HL-60 (cell line): ENCODE measurements at regions not wholly inside any gene's neighbourhood (a gene's known extent, or its start where the extent isn't known, plus 50 kb on each side); places are given as distances from the start of the nearest gene placed in this dataset.

Source experiments
- GABPA ChIP-seq: IDR thresholded peaks from 2 replicates; pipeline ENCODE4 v1.6.1; 2012; ENCODE audit warnings: low read depth
- POLR2AphosphoS5 ChIP-seq: IDR thresholded peaks from 2 replicates; pipeline ENCODE4 v1.6.1; 2012; ENCODE audit warnings: low read depth
- REST ChIP-seq: IDR thresholded peaks from 2 replicates; pipeline ENCODE4 v1.6.1; 2012; ENCODE audit warnings: low read depth; ENCODE audit not compliant: insufficient replicate concordance
- SPI1 ChIP-seq: IDR thresholded peaks from 2 replicates; pipeline ENCODE4 v1.6.1; 2012; ENCODE audit warnings: low read depth, mild to moderate bottlenecking, borderline replicate concordance
- TF ChIP-seq, protein P1 (sequence below): IDR thresholded peaks from one replicate; pipeline ENCODE4 v1.5.1; 2011; ENCODE audit warnings: low read length, control low read depth, inconsistent platforms; ENCODE audit not compliant: insufficient read depth

- TF ChIP-seq, protein P1, sequence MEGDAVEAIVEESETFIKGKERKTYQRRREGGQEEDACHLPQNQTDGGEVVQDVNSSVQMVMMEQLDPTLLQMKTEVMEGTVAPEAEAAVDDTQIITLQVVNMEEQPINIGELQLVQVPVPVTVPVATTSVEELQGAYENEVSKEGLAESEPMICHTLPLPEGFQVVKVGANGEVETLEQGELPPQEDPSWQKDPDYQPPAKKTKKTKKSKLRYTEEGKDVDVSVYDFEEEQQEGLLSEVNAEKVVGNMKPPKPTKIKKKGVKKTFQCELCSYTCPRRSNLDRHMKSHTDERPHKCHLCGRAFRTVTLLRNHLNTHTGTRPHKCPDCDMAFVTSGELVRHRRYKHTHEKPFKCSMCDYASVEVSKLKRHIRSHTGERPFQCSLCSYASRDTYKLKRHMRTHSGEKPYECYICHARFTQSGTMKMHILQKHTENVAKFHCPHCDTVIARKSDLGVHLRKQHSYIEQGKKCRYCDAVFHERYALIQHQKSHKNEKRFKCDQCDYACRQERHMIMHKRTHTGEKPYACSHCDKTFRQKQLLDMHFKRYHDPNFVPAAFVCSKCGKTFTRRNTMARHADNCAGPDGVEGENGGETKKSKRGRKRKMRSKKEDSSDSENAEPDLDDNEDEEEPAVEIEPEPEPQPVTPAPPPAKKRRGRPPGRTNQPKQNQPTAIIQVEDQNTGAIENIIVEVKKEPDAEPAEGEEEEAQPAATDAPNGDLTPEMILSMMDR: no peak
- TF ChIP-seq POLR2AphosphoS5 (no peak), REST (no peak), GABPA (no peak), SPI1 (no peak)
These were observed 186.8 kb upstream of the IRX3 start for GRCh38 chr16:54473226-54473993.
